Fibroblast of skin of left biceps (primary cell): ENCODE measurements at regions not wholly inside any gene's neighbourhood (a gene's known extent, or its start where the extent isn't known, plus 50 kb on each side); places are given as distances from the start of the nearest gene placed in this dataset.

ENCODE experiments used
- DNase-seq, 2 experiments: peaks; one replicate each; pipeline ENCODE4 v3.0.0-alpha.2; 2013; ENCODE audit warnings: low read depth in 2 of 2

GRCh38 chr3:18775501-18775900, 350.4 kb upstream of the SATB1 start:
- no peak for DNase-seq

GRCh38 chr3:18774319-18775088, 349.4 kb upstream of the SATB1 start:
- no peak for DNase-seq

GRCh38 chr3:18772699-18773305, 347.7 kb upstream of the SATB1 start:
- DNase-seq: no peak

GRCh38 chr3:18771931-18772330, 346.8 kb upstream of the SATB1 start:
- no peak for DNase-seq

GRCh38 chr3:18770800-18771199, 345.7 kb upstream of the SATB1 start:
- DNase-seq: no peak

- DNase-seq: no peak
Measured at GRCh38 chr3:18767756-18768303, 342.7 kb upstream of the SATB1 start.

- DNase-seq: no peak
Measured at GRCh38 chr3:18766974-18767373, 341.8 kb upstream of the SATB1 start.

- DNase-seq: no peak
Measured at GRCh38 chr3:18765662-18766061, 340.5 kb upstream of the SATB1 start.

GRCh38 chr3:18765161-18765560, 340.0 kb upstream of the SATB1 start:
- no peak for DNase-seq

GRCh38 chr3:18761530-18761929, 336.4 kb upstream of the SATB1 start:
- no peak for DNase-seq

GRCh38 chr3:18758047-18758704, 333.0 kb upstream of the SATB1 start:
- DNase-seq: no peak

- no peak for DNase-seq
Measured at GRCh38 chr3:18757476-18757875, 332.3 kb upstream of the SATB1 start.

GRCh38 chr3:18752273-18752934, 327.3 kb upstream of the SATB1 start:
- DNase-seq: no peak

- no peak for DNase-seq
Measured at GRCh38 chr3:18751514-18751913, 326.4 kb upstream of the SATB1 start.

GRCh38 chr3:18747383-18747782, 322.2 kb upstream of the SATB1 start:
- no peak for DNase-seq

GRCh38 chr3:18745472-18745871, 320.3 kb upstream of the SATB1 start:
- DNase-seq: no peak

GRCh38 chr3:18744472-18744871, 319.3 kb upstream of the SATB1 start:
- DNase-seq: no peak

GRCh38 chr3:18743761-18744160, 318.6 kb upstream of the SATB1 start:
- no peak for DNase-seq

- no peak for DNase-seq
Measured at GRCh38 chr3:18740631-18741583, 315.8 kb upstream of the SATB1 start.

- no peak for DNase-seq
Measured at GRCh38 chr3:18739099-18739433, 313.9 kb upstream of the SATB1 start.

- no peak for DNase-seq
Measured at GRCh38 chr3:18738393-18739098, 313.4 kb upstream of the SATB1 start.
